ENCODE measurements at regions not wholly inside any gene's neighbourhood (a gene's known extent, or its start where the extent isn't known, plus 50 kb on each side); places are given as distances from the start of the nearest gene placed in this dataset.

- Histone ChIP-seq H3K9me3 (no peaks in the 10 kb centered on the region), H3K27me3 (no peaks in the 10 kb centered on the region), H3K4me3 (no peak overlapping the region), H3K4me1 (no peaks in the 10 kb centered on the region), H3K27ac (no peak overlapping the region), H3K36me3 (no peaks in the 10 kb centered on the region)
- no peak for DNase-seq
- no peak for TF ChIP-seq CTCF (IDR thresholded peaks at IDR 0.05)
- intact Hi-C loops (cut with DNase I; ENCODE audit: low total_unique reads), result no loop called here
Observed at GRCh38 chr11:97163631-97164191, 773.9 kb downstream of the JRKL start.

GRCh38 chr11:97201743-97202612, 812.2 kb downstream of the JRKL start:
- H3K36me3 ChIP-seq, result no peaks in the 10 kb centered on the region
- no peak for DNase-seq
- TF ChIP-seq CTCF (IDR thresholded peaks at IDR 0.05), result no peak
- H3K27me3 ChIP-seq, result no peaks in the 10 kb centered on the region
- intact Hi-C loops (cut with DNase I; ENCODE audit: low total_unique reads), result no loop called here
- peaks cover 0 to 4% (median 0%) of the 10 kb centered on the region in 3 donors for H3K9me3 ChIP-seq
- H3K4me1 ChIP-seq, result no peaks in the 10 kb centered on the region
- no peak overlapping the region for H3K27ac ChIP-seq
- H3K4me3 ChIP-seq, result no peak overlapping the region

GRCh38 chr11:97202613-97203292, 812.9 kb downstream of the JRKL start:
- Histone ChIP-seq H3K36me3 (no peaks in the 10 kb centered on the region), H3K9me3 (peaks cover 0 to 2% (median 0%) of the 10 kb centered on the region in 3 donors), H3K27ac (no peak overlapping the region), H3K4me1 (no peaks in the 10 kb centered on the region), H3K27me3 (no peaks in the 10 kb centered on the region), H3K4me3 (no peak overlapping the region)
- no peak for TF ChIP-seq CTCF (IDR thresholded peaks at IDR 0.05)
- DNase-seq, result no peak
- intact Hi-C loops (cut with DNase I; ENCODE audit: low total_unique reads), result no loop called here

- Histone ChIP-seq H3K27ac (no peak overlapping the region), H3K9me3 (no peaks in the 10 kb centered on the region)
- no peak for DNase-seq
Observed at GRCh38 chr11:97218011-97218410, 828.2 kb downstream of the JRKL start.

GRCh38 chr11:97223647-97224046, 833.8 kb downstream of the JRKL start:
- no peaks in the 10 kb centered on the region for H3K36me3 ChIP-seq
- no peak overlapping the region for H3K27ac ChIP-seq
- H3K9me3 ChIP-seq, result no peaks in the 10 kb centered on the region
- TF ChIP-seq CTCF (IDR thresholded peaks at IDR 0.05), result no peak
- no peaks in the 10 kb centered on the region for H3K4me1 ChIP-seq
- no peaks in the 10 kb centered on the region for H3K27me3 ChIP-seq
- H3K4me3 ChIP-seq, result no peak overlapping the region
- no peak for DNase-seq
- intact Hi-C loops (cut with DNase I; ENCODE audit: low total_unique reads), result no loop called here

More at GRCh38 chr11:97218011-97218410, 828.2 kb downstream of the JRKL start:
- Histone ChIP-seq H3K4me3 (no peak overlapping the region), H3K4me1 (no peaks in the 10 kb centered on the region), H3K27me3 (no peaks in the 10 kb centered on the region), H3K36me3 (no peaks in the 10 kb centered on the region)
- intact Hi-C loops (cut with DNase I; ENCODE audit: low total_unique reads), result no loop called here
- no peak for TF ChIP-seq CTCF (IDR thresholded peaks at IDR 0.05)

Data from tibial artery (tissue), 4 donors.